HepG2 (cell line): ENCODE measurements at regions not wholly inside any gene's neighbourhood (a gene's known extent, or its start where the extent isn't known, plus 50 kb on each side); places are given as distances from the start of the nearest gene placed in this dataset.

Source experiments
- ATAC-seq: fragments of 200-7000 bp; cut with Tn5 transposase; 3 replicates; pipeline ENCODE4 v1.9.1; 2020; ENCODE audit warnings: mild to moderate bottlenecking, moderate library complexity
- BruUV-seq: library from RNA; stranded (reverse); fragments of 400-500 nt; replicated peaks from 2 replicates; lab custom pipeline; 2021; lab: Mats Ljungman, UMichigan
- CTCF ChIA-PET: fragments of 300-600 bp; formaldehyde crosslinking; extraction: SDS; loops from one replicate; lab custom pipeline; 2021; ENCODE audit warnings: low total read pairs, inconsistent platforms, low intra/inter-chr PET ratio; lab: Yijun Ruan, JAX
- POLR2A ChIA-PET: fragments of 350-600 bp; sonication (Branson Sonifier 250); formaldehyde crosslinking; loops from one replicate; lab custom pipeline; 2020; ENCODE audit warnings: antibody characterized with exemption, inconsistent platforms; lab: Yijun Ruan, JAX
- DNase-seq: peaks from one replicate; pipeline ENCODE4 v3.0.0-alpha.2; 2015; ENCODE audit warnings: low spot score
- FAIRE-seq: peaks from 3 replicates; lab custom pipeline; 2011; peaks lifted over from hg19 to GRCh38; lab: Jason Lieb, UNC
- H2AFZ ChIP-seq: one replicate; pipeline ENCODE4 v1.6.1; 2011; ENCODE audit warnings: low read length, inconsistent platforms
- H3K27ac ChIP-seq: fragments of 300-600 bp; 3 replicates; pipeline ENCODE4 v1.8.0; 2011; ENCODE audit warnings: mixed run types, mild to moderate bottlenecking, mixed read lengths, low read length, inconsistent platforms; ENCODE audit not compliant: insufficient read depth; ENCODE audit errors: extremely low read length
- H3K27me3 ChIP-seq, 2 experiments: fragments of 200-600 bp in 1 of 2; 2 replicates in 1 of 2; 3 replicates in 1 of 2; pipeline versions ENCODE4 v1.6.0 to v1.8.0; 2011; ENCODE audit warnings: low read length in 2 of 2, mild to moderate bottlenecking in 2 of 2, moderate library complexity in 2 of 2, inconsistent platforms in 1 of 2; ENCODE audit not compliant: insufficient read depth in 2 of 2, control insufficient read depth in 1 of 2
- H3K36me3 ChIP-seq, 2 experiments: fragments of 200-600 bp in 1 of 2; replicated peaks in 1 of 2; 2 replicates in 1 of 2; 3 replicates in 1 of 2; pipeline versions ENCODE4 v1.5.1 to v1.8.0; 2011; ENCODE audit warnings: low read length in 2 of 2, inconsistent platforms in 1 of 2; ENCODE audit not compliant: insufficient read depth in 2 of 2, control insufficient read depth in 1 of 2
- H3K4me1 ChIP-seq: 2 replicates; pipeline ENCODE4 v1.5.1; 2012; ENCODE audit warnings: low read length, inconsistent platforms; ENCODE audit not compliant: insufficient read depth
- H3K4me2 ChIP-seq: 2 replicates; pipeline ENCODE4 v1.6.0; 2011; ENCODE audit warnings: low read depth, low read length, inconsistent platforms
- H3K4me3 ChIP-seq, 3 experiments: fragments of 200-600 bp in 1 of 3; sonication (generic), shearing (Covaris generic) in 1 of 3; replicated peaks in 1 of 3; 2 replicates each; pipeline ENCODE4 v1.5.1; 2011 to 2016; ENCODE audit warnings: low read length in 3 of 3, inconsistent platforms in 2 of 3, low read depth in 2 of 3, mild to moderate bottlenecking in 2 of 3, control low read depth in 1 of 3, mixed read lengths in 1 of 3; ENCODE audit not compliant: insufficient read depth in 1 of 3
- H3K79me2 ChIP-seq: one replicate; pipeline ENCODE4 v1.6.1; 2011; ENCODE audit warnings: low read length, inconsistent platforms; ENCODE audit not compliant: insufficient read depth
- H3K9ac ChIP-seq: 2 replicates; pipeline ENCODE4 v1.6.0; 2011; ENCODE audit warnings: mild to moderate bottlenecking, low read depth, low read length, inconsistent platforms; ENCODE audit not compliant: insufficient read depth
- H3K9me3 ChIP-seq: 2 replicates; pipeline ENCODE4 v1.5.1; 2012; ENCODE audit warnings: mild to moderate bottlenecking, low read length
- H4K20me1 ChIP-seq: 2 replicates; pipeline ENCODE4 v1.6.0; 2011; ENCODE audit warnings: inconsistent platforms, mild to moderate bottlenecking, low read length, moderate library complexity; ENCODE audit not compliant: insufficient read depth
- BCL6 ChIP-seq: IDR thresholded peaks from 2 replicates; pipeline ENCODE4 v1.6.1; 2016; ENCODE audit warnings: missing genetic modification reagents, missing compliant biosample characterization
- KDM1A ChIP-seq: IDR thresholded peaks from 2 replicates; pipeline ENCODE4 v1.6.1; 2016; ENCODE audit warnings: missing compliant biosample characterization
- REL ChIP-seq: sonication (generic); formaldehyde crosslinking; conservative IDR thresholded peaks from 2 replicates; pipeline ENCODE4 v1.8.0; 2022; ENCODE audit warnings: mild to moderate bottlenecking, missing genetic modification reagents, moderate library complexity
- RXRA ChIP-seq: sonication (generic); formaldehyde crosslinking; IDR thresholded peaks from 2 replicates; pipeline ENCODE4 v1.5.1; 2020; ENCODE audit warnings: missing genetic modification reagents
- SMARCE1 ChIP-seq: fragments of 450-650 bp; IDR thresholded peaks from 2 replicates; pipeline ENCODE4 v1.6.1; 2017; ENCODE audit warnings: borderline replicate concordance
- SRSF4 ChIP-seq: fragments of 200-400 bp; formaldehyde crosslinking; IDR thresholded peaks from one replicate; pipeline ENCODE4 v1.6.1; 2018; ENCODE audit warnings: mild to moderate bottlenecking, low read depth, low read length, moderate library complexity; ENCODE audit not compliant: poor library complexity, severe bottlenecking
- TBX2 ChIP-seq: sonication (generic); formaldehyde crosslinking; IDR thresholded peaks from 2 replicates; pipeline ENCODE4 v1.5.0; 2020; ENCODE audit warnings: missing genetic modification reagents, mild to moderate bottlenecking, borderline replicate concordance
- ZBTB20 ChIP-seq: sonication (generic); formaldehyde crosslinking; IDR thresholded peaks from 2 replicates; pipeline ENCODE4 v1.8.1; 2023; ENCODE audit warnings: missing genetic modification reagents, low read depth, mild to moderate bottlenecking, borderline replicate concordance
- ZFP36 ChIP-seq: fragments of 150-350 bp; IDR thresholded peaks from 2 replicates; pipeline ENCODE4 v1.6.1; 2018; ENCODE audit warnings: borderline replicate concordance, low read length, low read depth; ENCODE audit not compliant: partially characterized antibody
- ZNF12 ChIP-seq: sonication (generic); formaldehyde crosslinking; IDR thresholded peaks from 2 replicates; pipeline ENCODE4 v1.5.0; 2020; ENCODE audit warnings: missing genetic modification reagents
- ZNF317 ChIP-seq: sonication (generic); formaldehyde crosslinking; IDR thresholded peaks from 2 replicates; pipeline ENCODE4 v1.5.0; 2020; ENCODE audit warnings: mild to moderate bottlenecking, missing genetic modification reagents
- ZNF563 ChIP-seq: sonication (generic); formaldehyde crosslinking; IDR thresholded peaks from 2 replicates; pipeline ENCODE4 v1.8.0; 2022; ENCODE audit warnings: mild to moderate bottlenecking, moderate library complexity, missing genetic modification reagents
- ZNF572 ChIP-seq: sonication (generic); formaldehyde crosslinking; IDR thresholded peaks from 2 replicates; pipeline ENCODE4 v1.5.1; 2020; ENCODE audit warnings: mild to moderate bottlenecking, missing genetic modification reagents
- ZSCAN20 ChIP-seq: sonication (generic); formaldehyde crosslinking; IDR thresholded peaks from 2 replicates; pipeline ENCODE4 v1.4.0; 2020; ENCODE audit warnings: missing genetic modification reagents, mild to moderate bottlenecking, borderline replicate concordance
- WGBS: methylation state at CpG from one replicate; pipeline ENCODE4 v1.1.6; 2017; ENCODE audit warnings: low lambda C conversion rate; 5-methylcytosine and 5-hydroxymethylcytosine counted together
- in situ Hi-C: cut with HindIII; loops from 2 replicates; pipeline ENCODE4 v1.10.0; 2017; ENCODE audit warnings: low pct_unique_long_range_greater_than_20kb; ENCODE audit not compliant: extremely low pct_ligation_motif_present
- intact Hi-C: fragments of 100-400 bp; cut with micrococcal nuclease; formaldehyde crosslinking; loops from one replicate; pipeline ENCODE4 v1.10.0; 2022; ENCODE audit not compliant: unreplicated experiment
- TF ChIP-seq, protein P1 (sequence below): sonication (generic); formaldehyde crosslinking; IDR thresholded peaks from 2 replicates; pipeline ENCODE4 v1.4.0; 2020; ENCODE audit warnings: missing genetic modification reagents, mild to moderate bottlenecking, borderline replicate concordance
- TF ChIP-seq, protein P2 (sequence below): sonication (generic); formaldehyde crosslinking; IDR thresholded peaks from 2 replicates; pipeline ENCODE4 v1.4.0; 2020; ENCODE audit warnings: mild to moderate bottlenecking, low read depth, missing genetic modification reagents
- TF ChIP-seq, protein P3 (sequence below): sonication (generic); formaldehyde crosslinking; IDR thresholded peaks from 2 replicates; pipeline ENCODE4 v1.5.0; 2020; ENCODE audit warnings: missing genetic modification reagents
- TF ChIP-seq, protein P4 (sequence below): sonication (generic); formaldehyde crosslinking; IDR thresholded peaks from 2 replicates; pipeline ENCODE4 v1.5.1; 2020; ENCODE audit warnings: missing genetic modification reagents, mild to moderate bottlenecking, borderline replicate concordance

DNA sequence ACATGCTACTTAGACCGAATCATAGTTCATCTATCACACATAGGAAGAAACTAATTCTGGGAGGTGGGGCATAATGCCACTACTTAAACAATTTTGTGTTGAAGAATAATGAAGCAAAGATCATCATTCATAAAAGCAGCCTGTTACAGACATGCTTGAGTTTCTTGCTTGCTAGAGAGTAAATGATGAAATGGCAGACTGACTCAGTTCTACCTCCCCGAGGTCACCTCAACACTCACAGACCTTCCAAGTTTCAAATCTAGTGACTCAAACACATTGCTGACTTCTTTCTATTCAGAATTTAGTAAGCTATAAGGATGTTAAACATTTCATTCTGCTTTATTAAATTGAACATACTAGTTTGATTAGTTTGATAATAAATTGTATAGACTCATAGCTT, 636.5 kb upstream of the FRG1 start:
- Histone ChIP-seq H4K20me1 (no peaks in the 10 kb centered on the region), H3K4me3 (no peak overlapping the region), H3K79me2 (peaks cover 3% of the 10 kb centered on the region), H3K9ac (no peak overlapping the region), H3K36me3 (no peaks in the 10 kb centered on the region)
- POLR2A ChIA-PET, result no interaction called here
- DNase-seq (no peak), ATAC-seq (no peak)
- intact Hi-C loops, result no loop called here
- BruUV-seq, result no TSS peak
- TF ChIP-seq ZNF12 (CRISPR knock-in tag) (no peak), REL (CRISPR knock-in tag) (no peak), TBX2 (CRISPR knock-in tag) (no peak), KDM1A (CRISPR knock-in tag) (no peak), ZNF563 (CRISPR knock-in tag) (no peak), BCL6 (CRISPR knock-in tag) (no peak), SMARCE1 (no peak), ZBTB20 (CRISPR knock-in tag) (no peak), ZNF317 (no peak), ZNF572 (CRISPR knock-in tag) (no peak), ZSCAN20 (CRISPR knock-in tag) (no peak), RXRA (CRISPR knock-in tag) (no peak), ZFP36 (no peak), SRSF4 (no peak)
- TF ChIP-seq, protein P1, sequence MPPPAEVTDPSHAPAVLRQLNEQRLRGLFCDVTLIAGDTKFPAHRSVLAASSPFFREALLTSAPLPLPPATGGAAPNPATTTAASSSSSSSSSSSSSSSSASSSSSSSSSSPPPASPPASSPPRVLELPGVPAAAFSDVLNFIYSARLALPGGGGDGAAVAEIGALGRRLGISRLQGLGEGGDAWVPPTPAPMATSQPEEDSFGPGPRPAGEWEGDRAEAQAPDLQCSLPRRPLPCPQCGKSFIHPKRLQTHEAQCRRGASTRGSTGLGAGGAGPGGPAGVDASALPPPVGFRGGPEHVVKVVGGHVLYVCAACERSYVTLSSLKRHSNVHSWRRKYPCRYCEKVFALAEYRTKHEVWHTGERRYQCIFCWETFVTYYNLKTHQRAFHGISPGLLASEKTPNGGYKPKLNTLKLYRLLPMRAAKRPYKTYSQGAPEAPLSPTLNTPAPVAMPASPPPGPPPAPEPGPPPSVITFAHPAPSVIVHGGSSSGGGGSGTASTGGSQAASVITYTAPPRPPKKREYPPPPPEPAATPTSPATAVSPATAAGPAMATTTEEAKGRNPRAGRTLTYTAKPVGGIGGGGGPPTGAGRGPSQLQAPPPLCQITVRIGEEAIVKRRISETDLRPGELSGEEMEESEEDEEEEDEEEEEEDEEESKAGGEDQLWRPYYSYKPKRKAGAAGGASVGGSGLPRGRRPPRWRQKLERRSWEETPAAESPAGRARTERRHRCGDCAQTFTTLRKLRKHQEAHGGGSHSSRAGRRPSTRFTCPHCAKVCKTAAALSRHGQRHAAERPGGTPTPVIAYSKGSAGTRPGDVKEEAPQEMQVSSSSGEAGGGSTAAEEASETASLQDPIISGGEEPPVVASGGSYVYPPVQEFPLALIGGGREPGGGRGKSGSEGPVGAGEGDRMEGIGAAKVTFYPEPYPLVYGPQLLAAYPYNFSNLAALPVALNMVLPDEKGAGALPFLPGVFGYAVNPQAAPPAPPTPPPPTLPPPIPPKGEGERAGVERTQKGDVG (CRISPR knock-in tag), result no peak
- TF ChIP-seq, protein P2, sequence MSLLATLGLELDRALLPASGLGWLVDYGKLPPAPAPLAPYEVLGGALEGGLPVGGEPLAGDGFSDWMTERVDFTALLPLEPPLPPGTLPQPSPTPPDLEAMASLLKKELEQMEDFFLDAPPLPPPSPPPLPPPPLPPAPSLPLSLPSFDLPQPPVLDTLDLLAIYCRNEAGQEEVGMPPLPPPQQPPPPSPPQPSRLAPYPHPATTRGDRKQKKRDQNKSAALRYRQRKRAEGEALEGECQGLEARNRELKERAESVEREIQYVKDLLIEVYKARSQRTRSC (CRISPR knock-in tag), result no peak
- TF ChIP-seq, protein P3, sequence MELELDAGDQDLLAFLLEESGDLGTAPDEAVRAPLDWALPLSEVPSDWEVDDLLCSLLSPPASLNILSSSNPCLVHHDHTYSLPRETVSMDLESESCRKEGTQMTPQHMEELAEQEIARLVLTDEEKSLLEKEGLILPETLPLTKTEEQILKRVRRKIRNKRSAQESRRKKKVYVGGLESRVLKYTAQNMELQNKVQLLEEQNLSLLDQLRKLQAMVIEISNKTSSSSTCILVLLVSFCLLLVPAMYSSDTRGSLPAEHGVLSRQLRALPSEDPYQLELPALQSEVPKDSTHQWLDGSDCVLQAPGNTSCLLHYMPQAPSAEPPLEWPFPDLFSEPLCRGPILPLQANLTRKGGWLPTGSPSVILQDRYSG (CRISPR knock-in tag), result no peak
- TF ChIP-seq, protein P4, sequence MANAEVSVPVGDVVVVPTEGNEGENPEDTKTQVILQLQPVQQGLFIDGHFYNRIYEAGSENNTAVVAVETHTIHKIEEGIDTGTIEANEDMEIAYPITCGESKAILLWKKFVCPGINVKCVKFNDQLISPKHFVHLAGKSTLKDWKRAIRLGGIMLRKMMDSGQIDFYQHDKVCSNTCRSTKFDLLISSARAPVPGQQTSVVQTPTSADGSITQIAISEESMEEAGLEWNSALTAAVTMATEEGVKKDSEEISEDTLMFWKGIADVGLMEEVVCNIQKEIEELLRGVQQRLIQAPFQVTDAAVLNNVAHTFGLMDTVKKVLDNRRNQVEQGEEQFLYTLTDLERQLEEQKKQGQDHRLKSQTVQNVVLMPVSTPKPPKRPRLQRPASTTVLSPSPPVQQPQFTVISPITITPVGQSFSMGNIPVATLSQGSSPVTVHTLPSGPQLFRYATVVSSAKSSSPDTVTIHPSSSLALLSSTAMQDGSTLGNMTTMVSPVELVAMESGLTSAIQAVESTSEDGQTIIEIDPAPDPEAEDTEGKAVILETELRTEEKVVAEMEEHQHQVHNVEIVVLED (CRISPR knock-in tag), result no peak
- TF ChIP-seq, all 625 proteins: peak for 0
- no peak overlapping the region for H3K27ac ChIP-seq
- WGBS, result 47% methylated on average over 2 of the region's 2 CpGs
- H3K9me3 ChIP-seq, result no peaks in the 10 kb centered on the region
- FAIRE-seq, result no peak
- H3K4me1 ChIP-seq, result no peaks in the 10 kb centered on the region
- CTCF ChIA-PET, result no interaction called here
- H3K4me2 ChIP-seq, result no peak overlapping the region
- in situ Hi-C loops, result no loop called here
- H3K27me3 ChIP-seq, result no peaks in the 10 kb centered on the region
- H2AFZ ChIP-seq, result no peak overlapping the region
